Occipital lobe (tissue), 1 donor: ENCODE measurements at regions not wholly inside any gene's neighbourhood (a gene's known extent, or its start where the extent isn't known, plus 50 kb on each side); places are given as distances from the start of the nearest gene placed in this dataset.
A peak's percentile ranks its signal among the peaks of the same experiment; 100 is the strongest.
"Not testable (repeated sequence)": the region's sequence is repeated elsewhere in the genome, so short reads cannot be mapped to it uniquely, and the experiment has no call there.

Experiments
- DNase-seq: peaks from one replicate; lab custom pipeline; 2025; lab: John Stamatoyannopoulos, UW

DNA sequence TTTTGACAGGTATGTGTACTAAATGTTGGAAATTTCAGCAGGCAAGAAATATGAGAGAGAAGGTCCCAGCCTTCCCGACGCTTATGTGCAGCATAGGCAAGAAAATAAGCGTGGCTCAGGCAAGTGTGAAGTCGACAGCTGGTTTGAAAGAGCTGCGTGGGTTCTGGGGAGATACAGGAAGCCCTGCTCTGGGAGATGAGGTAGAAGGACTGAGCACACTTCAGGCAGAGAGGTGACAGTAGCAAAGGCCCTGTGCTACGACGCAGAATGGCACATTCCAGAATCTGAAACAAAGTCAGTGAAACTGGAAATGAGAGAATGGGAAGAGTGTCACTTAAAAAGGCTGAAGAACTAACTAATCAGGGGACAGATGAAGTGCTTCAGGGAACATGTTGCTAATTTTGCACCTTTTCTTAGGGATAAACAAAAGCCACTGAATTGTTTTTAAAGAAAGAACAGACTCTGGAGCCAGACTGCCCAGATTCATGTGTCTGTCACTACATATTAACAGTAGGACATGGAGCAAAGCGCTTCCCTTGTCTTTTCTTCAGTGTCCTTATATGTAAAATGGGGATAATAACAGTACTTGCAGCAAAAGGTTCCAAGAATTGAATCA lies 160.1 kb downstream of the SPRY2 start:
- DNase-seq, result peak; percentile 40

DNA sequence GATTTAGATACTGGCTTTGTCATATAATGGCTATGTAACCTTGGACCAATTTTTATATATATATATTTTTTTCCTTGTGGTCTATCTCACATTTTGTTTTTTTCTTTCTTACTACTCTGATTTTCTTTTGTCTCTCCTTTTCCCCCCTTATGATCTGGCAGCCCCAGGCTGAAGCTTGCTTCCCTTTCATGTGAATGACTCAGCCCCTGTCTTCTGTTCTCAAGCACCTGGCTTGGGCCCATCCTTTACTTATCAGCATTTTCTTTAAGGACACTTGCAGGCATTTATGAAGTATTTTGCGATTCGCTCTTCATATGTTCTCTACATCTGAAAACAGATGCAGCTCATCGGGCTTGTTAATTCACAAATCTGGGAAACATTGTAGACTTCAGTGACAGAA lies 163.6 kb downstream of the SPRY2 start:
- DNase-seq, result no peak

DNA sequence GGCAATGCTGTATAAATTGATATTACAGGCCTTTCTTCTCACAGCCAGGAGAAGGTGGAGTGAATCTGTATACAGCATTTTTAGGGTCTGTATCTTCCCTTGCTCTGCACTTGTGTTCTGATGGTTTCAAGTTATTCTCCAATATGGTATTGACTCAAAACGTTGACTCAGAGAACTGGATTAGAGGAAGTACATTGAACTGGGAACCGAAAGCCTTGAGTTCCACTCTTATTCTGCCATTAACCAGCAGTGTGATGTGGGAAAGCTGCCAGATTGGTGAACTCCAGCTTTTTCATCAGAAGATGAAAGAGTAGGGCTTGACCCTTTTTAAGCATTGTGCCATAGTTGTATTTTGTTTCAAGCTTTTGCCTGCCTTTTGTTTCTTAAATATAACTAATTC lies 167.7 kb downstream of the SPRY2 start:
- DNase-seq, result no peak

DNA sequence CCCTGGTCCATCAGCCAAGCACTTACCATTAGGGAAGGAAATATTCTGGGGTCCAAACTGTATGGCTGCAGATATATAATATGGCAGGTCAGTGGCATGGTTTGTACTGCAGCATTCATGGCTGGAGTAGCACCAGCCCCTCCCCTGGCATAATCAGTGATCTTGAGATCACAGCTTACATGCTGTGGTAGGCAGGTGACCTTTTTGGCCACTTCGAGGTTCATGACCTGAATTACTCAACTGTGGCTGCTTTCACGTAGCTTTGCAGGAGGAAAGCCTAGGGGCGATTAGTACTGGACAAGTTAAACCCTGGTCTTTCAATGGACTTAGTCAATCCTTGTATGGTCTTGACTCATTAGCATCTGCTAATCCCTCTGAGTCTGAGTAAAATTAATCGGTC lies 169.8 kb downstream of the SPRY2 start:
- no peak for DNase-seq

DNA sequence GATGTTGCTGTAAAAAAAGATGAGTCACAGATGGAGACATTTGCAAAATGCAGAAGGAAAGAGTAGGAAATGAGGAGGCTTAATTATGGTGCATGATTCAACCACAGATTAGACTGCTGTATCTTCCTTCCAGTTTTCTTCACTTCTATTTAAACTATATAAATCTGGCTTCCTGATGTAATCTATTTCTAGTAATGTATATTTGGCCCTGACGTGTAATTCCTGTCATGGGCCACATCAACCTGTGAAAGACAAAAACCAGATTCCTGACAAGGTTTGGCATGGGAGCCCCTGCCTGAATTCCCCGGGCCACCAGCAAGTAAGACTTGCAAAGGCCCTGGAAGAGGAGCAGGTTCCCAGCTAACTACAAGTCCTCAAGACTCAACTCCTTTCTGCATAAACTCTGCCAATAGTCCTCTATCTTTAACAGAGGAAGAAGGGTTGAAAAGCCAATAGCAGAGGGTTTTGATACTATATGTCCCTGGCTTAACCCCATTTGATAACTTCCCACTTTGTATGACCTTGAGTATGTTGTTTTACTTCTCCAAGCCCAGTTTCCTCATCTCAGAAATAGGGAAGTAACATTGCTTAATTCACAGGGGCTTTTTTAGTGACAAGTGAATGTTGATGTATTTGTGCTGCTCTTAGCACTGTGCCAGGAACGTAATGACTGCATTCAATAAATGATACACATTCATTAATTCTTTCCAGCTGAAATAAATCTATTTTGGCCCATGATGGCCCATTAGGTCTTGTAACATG lies 172.7 kb downstream of the SPRY2 start:
- DNase-seq, result no peak

DNA sequence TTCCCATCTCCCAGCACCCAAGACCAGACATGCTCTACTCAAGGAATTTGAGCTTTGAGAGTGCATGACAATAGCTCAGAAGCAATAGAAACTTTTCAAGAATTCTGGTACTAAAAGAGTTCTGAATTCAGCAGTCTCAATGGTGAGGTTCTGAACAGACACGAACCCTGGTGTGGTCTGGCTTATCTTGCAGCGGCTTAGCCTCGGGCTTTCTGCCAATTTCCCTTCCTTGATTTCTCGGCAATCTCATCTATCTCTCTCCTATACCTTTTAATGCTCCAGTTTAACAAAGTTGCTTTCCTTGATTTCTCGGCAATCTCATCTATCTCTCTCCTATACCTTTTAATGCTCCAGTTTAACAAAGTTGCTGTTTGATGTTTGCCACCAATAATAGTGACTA lies 174.6 kb downstream of the SPRY2 start:
- no peak for DNase-seq

DNA sequence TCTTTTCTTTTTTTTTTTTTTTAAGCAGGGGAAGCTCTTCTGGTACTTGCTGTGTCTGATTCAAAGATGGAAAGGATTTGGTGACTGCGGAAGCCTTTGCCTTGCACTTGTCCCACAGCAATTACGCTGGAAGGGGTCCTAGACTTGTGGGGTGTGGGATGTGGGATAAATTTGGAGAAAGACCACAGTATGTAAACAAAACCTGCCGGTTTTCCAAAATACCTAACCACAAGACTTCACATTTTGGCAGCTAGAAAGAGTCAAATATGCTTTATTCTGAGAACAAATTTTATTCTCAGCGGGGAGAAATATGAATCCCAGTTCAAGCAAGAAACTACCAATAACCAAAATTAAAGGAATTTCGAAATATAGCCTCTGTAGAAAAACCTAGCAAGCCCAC lies 176.5 kb downstream of the SPRY2 start:
- DNase-seq, result no peak

DNA sequence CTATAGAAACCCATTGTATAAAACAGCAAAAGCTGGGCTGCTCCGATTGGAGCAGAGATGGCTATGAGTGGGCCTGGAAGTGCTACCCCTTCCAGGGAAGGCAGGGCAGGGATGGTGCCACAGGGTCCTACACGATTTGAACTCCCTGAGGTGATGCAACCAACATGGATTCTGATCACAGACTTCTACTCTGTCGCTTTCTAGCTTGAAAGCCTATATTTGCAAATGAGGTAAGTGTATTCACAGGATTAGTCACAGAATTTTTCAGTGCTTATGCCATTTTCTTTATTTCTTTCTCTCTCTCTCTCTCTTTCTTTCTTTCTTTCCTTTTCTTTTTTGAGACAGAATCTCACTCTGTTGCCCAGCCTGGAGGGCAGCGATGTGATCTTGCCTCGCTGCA lies 179.0 kb downstream of the SPRY2 start:
- no peak for DNase-seq

DNA sequence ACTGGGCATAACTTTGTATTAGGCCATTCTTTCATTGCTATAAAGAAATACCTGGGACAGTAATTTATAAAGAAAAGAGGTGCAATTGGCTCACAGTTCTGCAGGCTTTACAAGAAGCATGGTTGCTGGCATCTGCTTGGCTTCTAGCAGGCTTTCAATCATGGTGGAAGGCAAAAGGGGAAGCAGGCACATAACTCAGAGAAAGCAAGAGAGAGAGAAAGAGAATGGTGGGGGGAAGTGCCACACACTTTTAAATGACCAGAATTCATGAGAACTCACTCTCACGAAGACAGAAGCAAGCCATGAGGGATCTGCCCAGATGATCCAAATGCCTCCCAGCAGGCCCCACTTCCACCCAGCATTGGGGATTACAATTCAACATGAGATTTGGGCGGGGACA lies 179.7 kb downstream of the SPRY2 start:
- no peak for DNase-seq

DNA sequence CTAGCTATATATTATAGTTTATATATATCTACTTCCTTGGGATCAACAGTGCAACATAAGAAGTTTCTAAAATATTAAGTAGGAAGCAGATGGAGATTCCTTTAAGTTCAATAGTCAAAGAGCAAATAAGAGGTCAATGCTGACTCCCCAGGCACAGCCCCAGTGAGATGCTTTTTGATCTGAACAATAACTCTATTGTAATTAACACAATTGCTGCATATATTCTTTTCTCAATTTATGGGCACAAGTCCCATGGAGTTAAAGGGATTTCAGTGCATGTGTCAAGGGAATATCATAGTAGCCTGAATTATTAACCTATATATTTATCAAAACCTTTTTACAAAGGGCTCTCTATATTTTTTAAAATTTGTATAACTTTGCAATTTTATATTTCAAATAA lies 180.8 kb downstream of the SPRY2 start:
- DNase-seq, result no peak

DNA sequence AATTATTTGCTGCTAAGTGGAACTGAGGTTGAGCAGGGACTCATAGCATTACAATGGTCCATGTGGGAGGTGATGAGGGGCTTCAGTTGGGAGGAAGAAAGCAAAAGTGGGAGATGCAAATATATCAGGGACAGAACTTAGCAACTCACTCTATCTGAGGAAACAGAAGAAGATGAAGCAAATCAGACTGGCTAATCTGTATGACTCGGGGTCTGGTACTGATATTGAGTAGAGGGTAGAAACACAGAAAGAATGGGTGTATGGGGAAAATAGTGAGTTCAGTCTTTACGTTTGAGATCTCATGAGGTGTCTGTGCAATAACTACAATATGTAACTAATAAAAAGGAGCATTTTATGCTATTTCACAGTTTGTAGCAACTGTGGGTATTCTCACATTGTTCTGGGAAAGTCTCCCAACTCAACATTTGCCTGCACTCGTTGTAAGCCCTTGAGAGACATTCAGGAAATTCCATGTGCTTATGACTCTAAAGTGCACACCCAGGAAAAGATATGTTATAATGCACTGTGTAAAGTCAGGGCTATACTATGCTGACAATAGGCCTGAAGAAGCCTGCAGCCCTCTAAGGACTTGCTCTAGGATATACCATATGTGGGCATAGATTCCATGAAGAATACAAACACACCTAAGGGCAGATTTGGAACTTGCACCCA lies 183.5 kb downstream of the SPRY2 start:
- no peak for DNase-seq

DNA sequence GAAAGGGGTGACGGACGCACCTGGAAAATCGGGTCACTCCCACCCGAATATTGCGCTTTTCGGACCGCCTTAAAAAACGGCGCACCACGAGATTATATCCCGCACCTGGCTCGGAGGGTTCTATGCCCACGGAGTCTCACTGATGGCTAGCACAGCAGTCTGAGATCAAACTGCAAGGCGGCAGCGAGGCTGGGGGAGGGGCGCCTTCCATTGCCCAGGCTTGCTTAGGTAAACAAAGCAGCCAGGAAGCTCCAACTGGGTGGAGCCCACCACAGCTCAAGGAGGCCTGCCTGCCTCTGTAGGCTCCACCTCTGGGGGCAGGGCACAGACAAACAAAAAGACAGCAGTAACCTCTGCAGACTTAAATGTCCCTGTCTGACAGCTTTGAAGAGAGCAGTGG lies 188.8 kb downstream of the SPRY2 start:
- DNase-seq, result not testable (repeated sequence)

DNA sequence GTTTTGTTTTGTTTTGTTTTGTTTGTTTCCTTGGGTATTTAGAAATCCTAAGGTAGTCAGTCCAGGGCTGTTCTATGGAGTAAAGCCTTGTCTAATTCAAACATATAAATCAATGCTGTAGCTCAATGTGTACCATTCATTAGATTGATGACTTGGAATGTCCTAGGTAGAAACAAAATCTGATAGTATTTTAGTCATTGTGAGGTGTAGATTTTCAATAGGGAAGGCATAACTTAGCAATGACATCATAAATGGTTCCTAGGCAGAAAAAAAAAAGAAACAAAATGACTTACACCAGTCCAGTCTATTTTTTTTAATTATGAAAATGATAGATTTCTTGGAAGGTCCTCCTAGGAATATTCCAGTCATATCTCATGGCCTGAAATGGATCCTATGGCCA lies 189.9 kb downstream of the SPRY2 start:
- DNase-seq, result no peak

DNA sequence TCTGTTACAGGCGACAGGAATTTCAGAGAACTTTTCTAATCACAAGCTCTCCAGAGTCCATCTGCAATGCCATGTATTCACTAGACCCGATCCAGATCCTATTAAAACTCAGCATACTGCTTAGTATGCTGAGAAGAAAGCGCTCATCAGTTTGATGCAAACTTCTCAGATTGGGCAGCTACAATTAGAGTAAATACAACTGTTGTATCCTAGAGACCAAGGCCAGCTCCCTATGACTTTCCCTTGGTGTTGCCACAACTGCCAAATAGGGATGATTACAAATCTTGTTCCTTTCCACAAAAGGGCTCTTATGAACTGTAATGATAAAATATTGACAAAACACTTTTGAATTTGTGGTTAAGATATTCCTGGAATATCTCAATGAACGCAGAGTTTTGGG lies 191.2 kb downstream of the SPRY2 start:
- no peak for DNase-seq

DNA sequence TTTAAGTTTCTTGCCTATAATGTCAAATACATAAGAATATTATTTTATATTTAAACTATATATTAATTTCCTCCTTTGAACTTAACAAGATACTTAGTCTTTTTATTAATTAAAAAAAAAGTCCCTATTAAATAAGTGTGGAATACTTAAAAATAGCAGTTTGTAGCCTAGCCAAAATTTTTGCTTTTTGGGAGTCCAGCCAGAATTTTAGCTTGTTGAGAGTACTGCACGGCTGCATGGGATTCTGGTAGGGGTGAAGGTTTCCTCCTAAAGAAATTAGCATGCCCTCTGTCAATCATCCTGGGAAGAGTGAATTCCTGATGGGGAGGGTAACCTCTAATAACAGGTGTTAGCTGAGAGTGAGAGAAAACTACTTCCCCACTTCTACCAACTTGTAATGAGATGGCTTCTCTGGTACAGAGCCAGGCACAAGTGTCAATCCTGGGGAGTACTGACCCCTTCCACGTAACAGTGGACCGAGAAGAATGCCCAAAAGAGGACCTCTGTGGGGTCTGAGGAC lies 195.7 kb downstream of the SPRY2 start:
- DNase-seq, result no peak

DNA sequence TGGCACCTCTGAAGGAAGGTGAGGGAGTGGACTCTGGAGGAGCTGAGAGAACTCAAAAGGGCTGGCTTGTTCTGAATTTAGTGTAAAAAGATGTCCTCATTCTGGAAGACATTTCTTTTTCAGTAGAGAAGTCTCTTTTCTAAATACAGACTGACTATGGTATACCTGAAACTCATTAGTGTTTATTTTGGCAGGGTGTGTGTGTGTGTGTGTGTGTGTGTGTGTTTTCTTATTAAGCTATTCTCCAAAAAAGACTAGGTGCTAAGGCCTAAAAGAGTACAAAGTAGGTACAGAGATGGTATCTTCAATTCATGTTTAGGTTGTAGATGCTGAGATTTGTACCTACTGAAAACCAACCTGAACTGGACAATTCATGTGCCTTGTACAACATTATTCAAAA lies 196.4 kb downstream of the SPRY2 start:
- DNase-seq, result no peak

DNA sequence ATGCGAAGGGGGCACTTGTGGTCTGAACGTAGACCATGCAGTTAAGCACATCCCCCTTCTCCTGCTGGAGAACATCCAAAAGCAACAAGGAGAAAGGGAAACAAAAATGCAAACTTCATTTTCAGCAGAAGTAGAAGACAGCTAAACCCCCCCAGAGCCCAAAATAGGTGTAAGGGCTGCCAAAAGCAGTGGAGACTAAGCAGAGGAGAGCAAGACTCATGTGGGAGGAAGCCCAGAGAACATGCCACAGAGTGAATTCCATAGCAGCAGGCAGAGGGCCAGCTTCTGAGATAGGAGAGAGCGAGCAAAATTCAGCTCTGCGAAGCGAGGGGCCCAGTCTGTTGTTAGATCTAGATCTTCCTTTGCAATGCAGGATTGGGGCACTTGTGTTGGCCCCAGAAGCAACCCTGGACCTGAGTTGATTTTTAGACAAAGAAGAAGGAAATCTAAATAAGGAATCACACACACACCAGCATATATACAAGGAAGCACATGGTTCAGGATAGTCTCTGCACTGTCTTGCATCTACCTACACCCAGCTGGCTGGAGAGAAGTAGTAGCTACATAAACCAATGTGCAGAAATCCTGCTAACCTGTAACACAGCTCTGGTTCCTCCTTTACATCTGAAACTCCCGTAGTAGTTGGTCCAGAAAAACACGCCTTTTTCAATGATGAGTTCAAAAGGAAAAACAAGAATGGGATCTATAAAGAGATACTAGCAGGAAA lies 199.6 kb downstream of the SPRY2 start:
- peak; percentile 59 for DNase-seq

DNA sequence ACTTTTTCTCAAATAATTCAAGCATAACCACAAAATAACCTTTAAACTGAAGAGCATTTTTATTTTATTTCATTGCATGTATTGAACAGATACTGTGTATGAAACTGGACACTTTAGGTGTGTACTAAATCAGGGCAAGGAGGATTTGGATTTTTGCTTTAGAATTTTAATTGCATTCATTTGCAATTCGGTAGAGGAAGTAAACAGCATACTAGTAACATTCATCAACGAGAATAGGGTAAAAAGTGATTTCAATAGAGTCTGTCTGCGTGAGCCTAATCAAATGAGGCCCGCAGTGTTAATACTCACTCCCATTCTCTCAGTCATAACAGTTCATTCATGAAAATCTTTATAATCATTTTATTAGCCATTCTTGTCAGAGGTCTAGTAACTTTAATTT lies 200.2 kb downstream of the SPRY2 start:
- no peak for DNase-seq

DNA sequence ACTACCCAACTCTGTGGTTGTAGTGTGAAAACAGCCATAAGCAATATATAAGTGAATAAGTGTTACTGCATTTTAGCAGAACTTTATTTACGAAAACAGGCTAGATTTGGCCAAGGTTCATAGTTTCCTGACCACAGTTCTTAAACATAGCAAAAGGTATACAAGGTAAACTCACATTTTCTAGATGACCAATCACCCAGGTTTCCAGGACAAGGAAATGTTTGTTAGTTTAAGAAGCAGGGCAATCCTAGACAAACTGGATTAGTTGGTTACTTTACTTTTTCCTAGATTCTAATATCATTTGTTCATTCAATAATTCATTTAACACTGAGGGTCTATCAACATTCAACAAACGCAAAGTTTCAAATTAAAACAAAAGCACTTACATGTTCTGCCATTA lies 201.7 kb downstream of the SPRY2 start:
- no peak for DNase-seq

DNA sequence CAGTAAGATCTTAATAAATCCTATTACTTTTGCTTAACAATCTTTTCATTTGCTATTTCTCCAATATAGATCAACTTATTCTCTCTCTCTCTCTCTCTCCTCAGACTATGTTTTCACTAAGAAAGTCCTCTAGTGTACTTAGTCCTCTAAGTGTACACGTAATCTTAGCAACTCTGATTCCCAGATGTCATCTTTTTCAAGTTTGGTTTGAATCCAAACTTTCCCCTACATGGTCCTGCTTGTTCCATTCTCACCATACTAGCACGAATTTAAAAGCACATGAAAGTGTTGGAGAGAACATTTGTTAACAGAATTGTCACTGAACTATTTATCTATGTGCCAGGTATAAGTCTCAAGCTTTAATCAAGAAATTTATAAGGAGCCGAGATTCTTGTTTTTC lies 202.9 kb downstream of the SPRY2 start:
- DNase-seq, result no peak

DNA sequence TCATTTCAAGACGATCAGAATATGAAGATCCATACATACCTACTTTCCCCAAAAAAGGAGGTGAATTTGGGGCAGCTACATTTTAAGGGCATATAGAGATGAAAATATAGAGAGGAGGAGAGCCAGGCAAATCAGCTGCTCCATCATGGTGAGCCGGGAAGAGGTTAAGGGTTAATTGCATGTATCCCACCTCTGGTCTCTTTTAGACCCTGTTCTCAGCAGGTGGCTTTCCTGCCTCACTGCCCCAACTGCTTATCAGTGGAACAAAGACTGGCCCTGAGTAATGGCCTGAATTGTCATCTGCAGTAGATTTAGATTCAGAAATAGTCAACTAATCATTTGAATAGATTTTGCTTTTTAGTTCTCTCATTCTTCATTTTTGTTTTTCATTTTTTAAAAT lies 206.6 kb downstream of the SPRY2 start:
- DNase-seq, result no peak

DNA sequence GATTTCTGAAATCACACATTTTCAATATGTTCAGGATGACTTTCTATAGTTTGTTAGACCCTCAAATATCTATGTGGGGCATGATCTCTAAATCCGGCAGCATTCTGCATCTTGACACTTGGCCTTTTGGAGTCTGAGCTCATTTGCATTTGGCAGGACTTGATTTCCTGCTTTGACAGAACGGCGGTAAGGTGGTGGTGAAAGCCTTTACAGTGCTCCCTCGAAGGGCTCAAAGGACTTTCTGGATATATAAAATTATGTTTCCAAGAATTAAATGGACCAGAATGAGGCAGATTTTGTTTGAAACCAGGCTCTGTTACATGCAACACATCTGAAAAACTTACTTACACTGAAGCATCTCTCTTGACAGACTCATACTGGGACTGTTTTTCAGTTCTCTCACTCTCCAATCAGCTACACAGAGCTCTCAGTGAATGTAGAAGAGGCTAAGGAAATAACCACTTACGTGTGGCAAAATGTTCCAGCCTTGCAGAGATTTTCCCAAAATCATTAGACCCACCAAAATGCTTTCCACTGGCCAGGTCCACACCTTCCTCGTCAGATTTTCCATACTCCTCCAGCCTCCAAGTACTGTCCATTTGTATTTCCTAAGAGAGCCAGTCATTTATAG lies 207.2 kb downstream of the SPRY2 start:
- DNase-seq, result no peak
